GM18499 (cell line): ENCODE measurements at regions not wholly inside any gene's neighbourhood (a gene's known extent, or its start where the extent isn't known, plus 50 kb on each side); places are given as distances from the start of the nearest gene placed in this dataset.
"Not testable (repeated sequence)": the region's sequence is repeated elsewhere in the genome, so short reads cannot be mapped to it uniquely, and the experiment has no call there.

Experiments used
- ATAC-seq: cut with Tn5 transposase; IDR thresholded peaks from one replicate; pipeline ENCODE4 v1.9.1; 2021; ENCODE audit warnings: moderate number of reproducible peaks; ENCODE audit not compliant: insufficient read depth, unreplicated experiment

DNA sequence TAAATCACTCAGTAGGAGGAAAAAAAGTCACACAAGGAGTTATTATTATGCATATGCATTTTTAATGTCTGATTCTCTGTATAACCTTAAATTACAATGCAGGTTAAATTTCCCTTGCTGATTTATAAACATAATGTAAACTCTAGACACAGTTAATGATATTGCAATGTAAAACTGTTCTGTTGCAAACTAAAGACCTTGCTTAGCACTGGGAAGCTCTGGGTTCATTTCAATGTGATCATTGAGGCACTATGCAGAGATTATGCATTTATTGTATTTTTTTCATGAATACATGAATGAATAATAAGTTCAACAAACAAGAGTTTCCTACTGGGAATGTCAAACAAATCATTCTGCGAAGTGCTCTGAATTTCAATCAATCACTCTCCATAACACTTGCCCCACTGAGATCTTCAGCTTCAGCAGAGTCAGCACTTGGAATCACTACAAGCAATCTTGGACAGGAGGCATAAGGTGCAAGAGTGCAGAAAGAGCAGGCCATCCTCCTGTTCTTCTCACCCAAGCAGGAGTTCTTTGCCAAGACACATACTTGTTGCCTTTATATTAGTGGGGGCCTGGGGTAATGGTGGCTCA is 232.1 kb downstream of the CSNK1G3 start:
- ATAC-seq = no peak

DNA sequence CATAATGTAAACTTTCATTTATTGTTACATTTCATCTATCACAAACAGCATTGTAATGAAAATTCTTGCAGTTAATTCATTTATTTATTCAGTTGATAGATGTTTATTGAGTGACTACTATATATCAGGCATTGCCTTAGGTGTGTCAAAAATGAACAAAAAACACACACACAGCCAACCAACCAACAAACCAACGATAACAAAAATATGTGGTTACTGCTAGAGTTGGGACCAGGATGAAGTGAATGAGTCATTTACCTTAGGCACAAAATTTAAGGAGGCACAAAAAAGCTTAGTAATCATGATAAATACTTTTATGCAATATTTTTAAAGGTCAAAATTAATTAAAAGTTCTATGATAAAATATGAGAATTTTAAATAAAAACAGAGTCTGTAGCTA is 223.4 kb downstream of the CSNK1G3 start:
- ATAC-seq = no peak

DNA sequence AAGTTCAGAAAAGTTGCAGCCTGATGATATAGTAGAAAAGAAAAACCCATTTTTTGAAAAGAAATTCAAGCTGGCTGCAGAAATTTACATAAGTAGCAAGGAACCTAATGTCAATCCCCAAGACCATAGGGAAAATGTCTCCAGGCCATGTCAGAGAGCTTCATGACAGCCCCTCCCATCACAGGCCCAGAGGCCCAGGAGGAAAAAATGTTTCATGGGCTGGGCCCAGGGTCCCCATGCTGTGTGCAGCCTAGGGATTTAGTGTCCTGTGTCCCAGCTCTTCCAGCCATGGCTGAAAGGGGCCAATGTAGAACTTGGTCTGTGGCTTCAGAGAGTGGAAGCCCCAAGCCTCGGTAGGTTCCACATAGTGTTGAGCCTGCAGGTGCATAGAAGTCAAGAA is 220.3 kb downstream of the CSNK1G3 start:
- no peak for ATAC-seq

DNA sequence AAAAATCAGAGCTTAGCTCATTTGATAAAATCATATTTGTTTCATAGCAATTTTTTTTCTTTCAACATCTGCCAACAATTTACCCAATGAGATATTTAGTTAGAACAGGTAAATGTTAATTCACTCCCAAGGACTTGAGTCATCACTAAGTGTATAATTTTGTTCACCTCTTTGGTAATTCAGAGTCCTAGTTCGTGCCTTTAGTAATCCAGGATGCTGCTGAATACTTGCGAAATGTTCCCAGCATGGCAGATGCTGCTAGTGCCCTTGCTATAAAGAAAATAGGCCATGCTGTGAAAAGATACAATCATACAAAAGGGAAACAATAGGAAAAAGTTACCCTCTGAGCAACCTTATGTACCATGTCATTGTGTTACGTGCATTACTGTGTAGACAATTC is 210.5 kb downstream of the CSNK1G3 start:
- no peak for ATAC-seq

DNA sequence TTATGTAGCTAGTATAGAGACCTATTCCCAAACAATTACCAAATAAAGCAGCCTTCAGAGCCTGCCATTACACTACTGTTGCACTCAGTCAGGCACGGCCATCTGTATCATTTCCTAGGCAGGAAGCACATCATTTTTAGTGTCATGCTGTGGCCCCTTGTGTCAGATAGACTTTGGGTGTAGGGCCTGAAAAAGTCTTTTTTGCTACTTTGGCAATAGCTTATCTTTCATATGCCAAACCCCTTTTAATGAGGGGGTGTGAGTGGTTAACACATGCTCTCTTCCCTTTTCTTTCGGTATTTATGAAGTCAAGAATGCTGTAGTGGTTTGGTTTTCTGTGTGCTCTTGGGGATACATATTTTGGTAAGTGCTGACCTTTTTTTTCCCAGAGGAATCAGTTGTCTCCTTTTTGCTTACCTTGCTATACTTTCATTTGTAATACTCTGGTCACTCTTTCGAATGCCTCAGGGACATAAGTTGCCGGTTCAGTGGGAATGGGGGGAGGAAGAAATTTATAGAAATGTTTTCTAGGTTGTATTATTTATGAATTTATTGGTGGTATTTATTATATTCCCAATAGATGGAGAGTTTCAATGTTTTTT is 209.8 kb downstream of the CSNK1G3 start:
- no peak for ATAC-seq

DNA sequence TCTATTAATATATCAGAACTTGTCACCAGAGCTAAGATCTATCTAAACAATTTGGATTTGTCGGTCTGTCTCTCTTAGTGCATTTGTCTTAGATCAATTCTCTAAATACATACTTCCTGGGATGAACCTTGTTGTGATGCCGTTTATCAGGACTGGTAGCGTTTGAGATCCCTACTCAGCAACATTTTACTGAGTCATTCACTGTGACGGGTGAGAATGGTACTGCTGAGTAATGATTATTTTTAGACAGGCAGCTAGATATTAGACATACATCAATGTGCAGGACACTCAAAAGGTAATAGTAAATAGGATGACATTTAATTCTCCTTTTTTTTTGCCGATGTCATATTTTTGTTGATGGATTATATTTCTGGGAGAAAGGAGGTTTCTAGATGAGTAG is 209.0 kb downstream of the CSNK1G3 start:
- ATAC-seq = no peak

DNA sequence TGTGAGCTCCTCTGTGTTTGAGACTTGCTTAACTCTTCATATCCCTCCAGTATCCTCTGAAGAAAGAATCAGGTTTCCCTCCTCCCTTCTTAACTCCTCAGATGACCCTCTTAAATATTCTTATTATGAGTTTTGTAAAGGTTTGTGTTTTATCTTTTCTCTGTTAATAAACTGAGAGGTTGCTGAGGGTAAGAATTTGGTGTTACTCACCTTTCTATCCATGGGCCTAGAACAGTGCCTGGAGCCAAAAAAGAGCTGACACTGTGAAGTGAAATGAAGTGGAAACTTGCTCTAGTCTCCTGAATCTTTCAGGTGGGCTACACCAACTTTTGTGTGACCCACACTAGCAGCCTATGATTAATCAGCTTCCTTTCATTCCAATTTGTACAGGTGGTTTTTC is 208.4 kb downstream of the CSNK1G3 start:
- no peak for ATAC-seq

DNA sequence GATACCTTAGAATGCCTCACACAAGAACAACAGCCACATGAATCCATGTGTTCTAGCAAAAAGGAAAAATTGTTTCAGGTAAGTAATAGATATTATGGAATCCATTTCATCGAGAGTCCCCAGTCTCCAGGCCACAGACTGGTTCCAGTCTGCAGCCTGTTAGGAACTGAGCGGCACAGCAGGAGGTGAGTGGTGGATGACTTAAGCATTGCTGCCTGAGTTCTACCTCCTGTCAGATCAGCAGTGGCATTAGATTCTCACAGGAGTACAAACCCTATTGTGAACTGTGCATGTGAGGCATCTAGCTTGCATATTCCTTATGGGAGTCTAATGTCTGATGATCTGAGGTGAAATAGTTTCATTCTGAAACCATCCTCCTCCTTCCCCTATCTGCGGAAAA is 207.0 kb downstream of the CSNK1G3 start:
- ATAC-seq = no peak

DNA sequence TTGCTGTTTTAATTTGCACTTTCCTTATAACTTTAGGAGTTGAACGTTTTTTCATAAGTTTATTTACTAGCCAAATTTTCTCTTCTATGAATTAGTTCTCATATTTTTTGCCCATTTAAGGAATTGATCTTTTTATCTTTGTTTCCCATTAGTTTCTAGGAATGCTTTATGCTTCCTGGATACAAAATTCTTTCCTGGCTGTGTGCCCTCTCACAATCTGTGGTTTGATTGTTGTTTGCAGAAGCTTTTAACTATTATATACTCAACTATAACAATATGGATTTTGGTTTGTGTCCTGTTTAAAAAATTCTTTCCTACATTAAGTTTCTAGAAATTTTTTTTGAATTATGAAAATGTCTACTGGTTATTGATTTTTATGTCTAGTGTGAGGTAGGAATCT is 206.3 kb downstream of the CSNK1G3 start:
- ATAC-seq = no peak

DNA sequence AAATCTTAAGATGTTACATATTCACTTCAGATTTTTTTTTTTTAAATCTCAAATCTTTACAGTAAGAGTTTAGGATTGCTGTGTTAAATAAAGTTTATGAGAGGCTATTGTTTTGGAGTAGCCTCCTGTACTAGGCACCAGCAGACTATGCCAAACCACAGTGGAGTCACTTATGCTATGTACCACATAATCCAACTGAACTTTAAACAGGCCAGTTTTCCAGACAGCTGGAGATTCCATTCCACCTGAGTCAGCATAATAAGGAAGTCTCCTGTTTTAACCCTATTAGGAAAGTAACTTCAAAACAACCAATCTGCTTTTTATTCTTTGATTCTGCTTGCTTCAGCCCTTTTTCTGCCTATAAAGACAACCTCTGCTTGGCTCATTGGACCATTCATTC is 205.2 kb downstream of the CSNK1G3 start:
- no peak for ATAC-seq

DNA sequence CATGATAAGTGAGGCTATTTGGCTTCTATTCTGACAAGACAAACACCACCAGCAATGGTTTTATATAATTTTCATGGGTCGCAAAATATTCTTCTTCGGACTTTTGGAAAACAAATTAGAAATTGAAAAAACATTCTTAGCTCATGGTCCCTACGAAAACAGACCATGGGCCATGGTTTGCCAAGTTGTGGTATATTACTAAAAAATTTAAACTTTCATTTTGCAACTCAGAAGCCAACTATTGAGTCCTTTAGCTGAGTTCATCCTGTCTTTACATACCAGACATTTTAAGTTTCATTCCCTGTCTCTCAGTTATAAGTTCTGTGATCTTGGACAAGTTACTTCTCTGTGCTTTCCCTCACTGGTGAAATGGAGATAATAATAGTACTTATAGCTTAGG is 198.1 kb downstream of the CSNK1G3 start:
- no peak for ATAC-seq

DNA sequence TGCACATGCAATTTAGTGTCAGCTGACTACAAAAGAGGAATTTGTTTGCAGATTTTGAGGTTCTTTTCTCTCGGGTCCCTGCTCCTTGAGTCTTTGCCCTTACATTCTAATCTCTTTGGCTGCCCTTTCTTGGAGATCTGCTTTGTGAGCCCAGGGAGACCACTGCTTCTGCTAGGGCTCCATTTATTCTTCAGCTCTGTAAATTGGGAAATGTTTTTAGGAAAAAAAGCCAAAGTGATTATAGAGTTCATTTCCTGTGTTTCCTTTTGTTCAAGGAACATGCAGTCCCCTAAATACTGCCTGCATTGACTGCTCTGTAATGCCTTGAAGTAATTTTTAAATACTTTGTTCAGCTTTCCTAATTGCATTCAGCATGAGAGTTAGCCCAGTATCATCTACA is 197.4 kb downstream of the CSNK1G3 start:
- no peak for ATAC-seq

DNA sequence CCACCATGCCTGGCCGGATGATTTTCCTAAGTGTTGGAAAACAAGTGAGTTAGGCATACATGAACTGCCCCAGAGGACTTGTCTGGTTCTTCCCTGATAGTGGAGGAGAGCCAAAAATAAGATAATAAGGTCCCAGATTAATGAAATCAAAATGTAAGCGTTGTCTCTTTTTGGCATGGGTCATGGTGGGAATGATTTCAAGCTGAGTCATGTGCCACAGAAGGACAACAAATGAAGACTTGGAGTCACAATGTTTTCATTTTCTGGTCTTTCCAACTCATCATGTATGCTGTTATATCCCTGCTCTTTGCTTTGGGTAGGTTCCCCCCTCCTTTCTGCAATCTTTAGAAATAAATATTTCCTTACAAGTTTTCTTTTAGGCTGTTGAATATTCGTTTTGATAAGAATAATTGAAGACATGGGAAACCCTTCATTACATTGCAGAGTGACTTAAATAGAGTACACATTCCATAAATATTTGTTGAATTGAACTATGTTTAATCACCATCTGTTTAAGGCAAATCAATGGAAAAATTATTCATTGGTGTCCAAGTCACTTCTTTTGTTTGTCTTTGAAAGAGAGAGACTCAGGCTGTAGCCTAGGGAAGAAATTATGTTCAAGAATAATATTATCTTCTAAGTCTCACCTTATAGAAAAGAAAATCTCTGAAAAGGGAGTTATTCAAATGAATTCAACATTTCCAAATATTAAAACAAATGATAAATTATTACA is 196.3 kb downstream of the CSNK1G3 start:
- ATAC-seq = no peak

DNA sequence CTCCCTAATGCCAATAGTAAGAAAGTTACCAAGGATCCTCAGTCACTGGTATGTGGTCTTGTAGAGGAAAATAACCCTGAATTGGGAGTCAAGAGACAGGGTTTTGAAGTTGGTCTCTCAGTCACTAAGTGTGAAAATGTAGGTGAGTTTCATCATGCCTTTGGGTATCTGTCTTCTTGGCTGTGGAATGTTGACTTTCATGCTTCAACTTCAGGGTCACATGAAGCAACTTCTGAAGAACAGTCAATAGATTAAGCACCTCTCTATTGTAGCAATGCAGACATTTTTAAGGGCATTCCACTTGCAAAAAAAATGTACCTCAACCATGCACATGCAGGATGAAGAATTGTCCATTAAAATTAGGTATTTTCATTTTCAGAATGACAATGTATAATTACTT is 194.6 kb downstream of the CSNK1G3 start:
- no peak for ATAC-seq

DNA sequence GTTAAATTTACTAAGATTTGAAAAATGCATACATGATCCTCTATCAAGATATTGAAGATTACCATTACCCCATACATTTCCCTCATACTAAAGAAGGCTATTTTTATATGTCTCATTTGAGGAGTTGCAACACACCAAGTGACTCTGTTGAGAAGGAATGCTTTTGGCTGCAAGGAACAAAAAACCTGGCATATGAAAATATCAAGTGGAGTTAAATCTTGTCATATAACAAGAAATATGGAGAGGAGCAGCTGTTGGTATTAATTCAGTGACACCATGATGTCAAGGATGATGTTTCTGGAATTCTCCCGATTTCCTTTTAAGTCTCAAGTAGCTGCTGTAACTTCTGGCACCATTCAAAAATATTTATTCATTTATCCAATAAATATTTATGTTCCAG is 193.8 kb downstream of the CSNK1G3 start:
- ATAC-seq = no peak

DNA sequence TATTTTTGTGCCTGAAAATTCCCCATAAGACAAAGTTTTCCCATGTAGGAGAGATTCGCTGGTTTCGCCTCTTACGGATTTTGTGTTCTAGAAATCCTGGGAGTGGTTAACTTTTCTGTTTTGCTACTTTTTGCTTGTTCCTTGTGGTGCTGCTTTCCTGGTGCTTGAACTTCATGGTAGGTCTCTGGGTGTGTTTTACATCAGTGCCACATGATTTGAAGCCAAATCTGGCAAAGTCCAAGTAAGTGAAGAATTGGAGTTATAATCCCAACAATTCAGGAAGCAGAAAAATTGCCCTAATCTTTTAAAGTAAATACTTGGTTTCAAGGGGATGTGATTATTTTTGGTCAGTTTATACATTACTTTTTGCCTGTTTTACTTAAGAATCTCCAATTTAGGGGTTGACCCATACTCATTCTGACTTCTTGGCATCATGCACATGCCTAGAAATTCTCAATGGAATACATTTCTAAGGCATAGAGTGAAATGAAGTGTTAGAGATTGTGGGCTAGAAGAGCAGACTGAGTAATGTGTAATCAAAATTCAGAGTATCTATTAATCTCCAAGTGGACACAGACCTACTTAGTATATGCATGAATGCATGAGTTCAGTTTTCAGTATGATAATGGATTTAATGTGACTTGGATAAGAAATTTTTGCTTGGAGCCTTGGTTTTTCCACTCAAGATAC is 189.7 kb downstream of the CSNK1G3 start:
- ATAC-seq = no peak

DNA sequence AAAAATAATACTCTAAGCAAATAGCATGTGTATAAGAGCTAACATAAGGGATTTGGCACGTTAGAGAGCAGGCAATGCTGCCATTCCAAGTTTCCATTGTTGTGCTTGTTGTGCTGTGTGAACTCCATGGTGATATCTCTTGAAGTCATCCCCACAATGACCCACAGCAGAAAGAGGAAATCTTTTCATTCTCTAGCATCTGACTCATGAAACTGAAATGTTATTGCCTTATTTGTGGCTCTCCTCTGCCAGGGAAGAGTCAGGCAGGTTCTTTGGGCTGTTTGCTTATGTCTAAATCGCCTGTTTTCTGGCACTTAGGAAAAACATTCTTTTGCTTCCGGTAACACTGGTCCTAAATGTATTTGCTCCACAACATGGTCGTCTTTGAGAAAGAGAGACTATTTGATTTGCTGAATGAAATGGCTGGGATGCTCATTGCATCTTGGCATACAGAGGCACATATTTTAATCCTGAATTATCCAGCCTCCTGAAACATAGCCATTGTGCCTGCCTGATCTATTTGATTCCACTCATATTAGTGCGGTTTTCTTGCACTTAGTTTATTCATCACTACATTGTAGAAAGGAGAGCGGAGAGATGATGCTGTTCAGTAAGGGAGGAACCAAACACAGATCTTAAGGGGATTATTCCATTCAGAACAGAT is 188.8 kb downstream of the CSNK1G3 start:
- ATAC-seq = no peak

DNA sequence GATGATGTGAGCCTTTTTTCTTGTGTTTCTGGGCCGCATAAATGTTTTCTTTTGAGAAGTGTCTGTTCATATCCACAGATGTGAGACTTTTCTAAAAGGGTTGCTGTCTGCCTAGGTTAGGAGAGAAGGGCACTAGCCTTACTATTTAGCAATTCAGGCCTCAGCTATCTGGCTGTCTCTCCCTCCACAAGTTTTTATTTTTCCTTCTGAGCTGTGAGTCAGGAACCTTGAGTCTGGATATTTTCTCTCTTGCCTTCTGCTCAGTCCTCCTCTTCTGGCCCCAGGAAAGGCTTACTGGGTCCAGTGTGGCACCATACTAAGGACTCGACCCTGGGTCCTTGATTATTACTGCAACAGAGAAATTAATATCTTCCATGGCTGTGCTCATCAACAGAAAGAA is 187.6 kb downstream of the CSNK1G3 start:
- ATAC-seq = no peak

DNA sequence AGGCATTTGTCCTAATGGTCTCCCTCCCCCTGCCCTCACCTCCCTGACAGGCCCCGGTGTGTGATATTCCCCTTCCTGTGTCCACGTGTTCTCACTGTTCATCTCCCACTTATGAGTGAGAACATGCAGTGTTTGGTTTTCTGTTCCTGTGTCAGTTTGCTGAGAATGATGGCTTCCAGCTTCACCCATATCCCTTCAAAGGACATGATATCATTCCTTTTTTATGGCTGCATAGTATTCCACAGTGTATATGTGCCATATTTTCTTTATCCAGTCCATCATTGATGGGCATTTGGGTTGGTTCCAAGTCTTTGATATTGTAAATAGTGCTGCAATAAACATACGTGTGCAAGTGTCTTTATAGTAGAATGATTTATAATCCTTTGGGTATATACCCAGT is 187.0 kb downstream of the CSNK1G3 start:
- ATAC-seq = not testable (repeated sequence)

DNA sequence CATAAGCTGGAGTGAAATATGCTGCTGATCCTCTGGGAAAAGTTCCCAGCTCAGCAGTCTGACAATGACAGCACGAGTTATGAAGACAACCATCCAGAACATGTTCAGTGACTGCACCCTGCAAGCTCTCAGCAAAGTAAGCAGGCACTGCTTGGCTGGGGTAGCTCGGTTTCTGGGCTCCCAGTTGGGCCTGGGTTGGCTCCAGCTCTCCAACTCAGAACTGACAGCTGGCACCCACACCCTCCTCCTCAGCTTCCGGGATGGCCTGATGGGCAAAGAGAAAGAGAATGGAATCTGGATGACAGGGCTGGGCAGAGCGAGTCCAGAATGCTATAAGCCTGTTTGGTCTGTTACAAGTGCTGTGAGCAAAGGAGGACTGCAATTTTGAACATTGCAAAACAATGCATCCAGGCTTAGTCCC is 185.0 kb downstream of the CSNK1G3 start:
- no peak for ATAC-seq

DNA sequence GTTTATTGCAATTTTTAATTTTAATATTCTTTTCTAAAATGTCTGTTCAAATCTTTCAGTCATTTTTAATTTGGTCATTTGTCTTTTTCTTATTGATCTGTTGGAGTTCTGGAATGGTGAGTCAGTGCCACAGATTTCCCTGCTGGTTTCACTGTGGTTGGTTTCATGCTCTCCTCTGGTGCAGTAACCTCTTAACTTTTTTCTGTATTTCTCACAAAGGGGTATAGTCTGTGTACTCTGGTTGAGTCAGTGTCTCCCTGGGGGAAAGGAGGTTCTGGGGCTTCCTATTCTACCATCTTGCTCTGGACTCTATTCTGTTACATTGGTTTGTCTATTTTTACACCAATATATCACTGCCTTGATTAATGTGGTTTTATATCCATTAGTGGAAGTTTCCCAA is 178.8 kb downstream of the CSNK1G3 start:
- no peak for ATAC-seq
